Nephron (organoid): ENCODE measurements at regions not wholly inside any gene's neighbourhood (a gene's known extent, or its start where the extent isn't known, plus 50 kb on each side); places are given as distances from the start of the nearest gene placed in this dataset.
A peak's percentile ranks its signal among the peaks of the same experiment; 100 is the strongest.

Source experiments
- H3K27ac Mint-ChIP-seq, 3 experiments: 2 replicates each; pipeline ENCODE4 v1.8.0; 2020; ENCODE audit warnings: mixed read lengths in 3 of 3, mild to moderate bottlenecking in 2 of 3, moderate library complexity in 1 of 3
- H3K27me3 Mint-ChIP-seq: 2 replicates; pipeline ENCODE4 v1.8.0; 2021; ENCODE audit warnings: low read depth, mild to moderate bottlenecking, moderate library complexity, mixed read lengths
- H3K36me3 Mint-ChIP-seq: 2 replicates; pipeline ENCODE4 v1.8.0; 2020; ENCODE audit warnings: low read depth, mixed read lengths
- H3K4me1 Mint-ChIP-seq: 2 replicates; pipeline ENCODE4 v1.8.0; 2020; ENCODE audit warnings: mixed read lengths
- H3K4me3 Mint-ChIP-seq, 3 experiments: 2 replicates each; pipeline ENCODE4 v1.8.0; 2020; ENCODE audit warnings: mild to moderate bottlenecking in 3 of 3, mixed read lengths in 3 of 3, moderate library complexity in 2 of 3
- H3K9me3 Mint-ChIP-seq: 2 replicates; pipeline ENCODE4 v1.8.0; 2020; ENCODE audit warnings: mixed read lengths
- TF ChIP-seq, protein P1 (sequence below), 3 experiments: fragments of 200-600 bp; sonication (generic); IDR thresholded peaks; one replicate each; pipeline ENCODE4 v1.5.0; 2021; ENCODE audit warnings: antibody characterized with exemption in 3 of 3; ENCODE audit not compliant: unreplicated experiment in 3 of 3

- no peaks in the 10 kb centered on the region for H3K9me3 Mint-ChIP-seq
- TF ChIP-seq, protein P1, sequence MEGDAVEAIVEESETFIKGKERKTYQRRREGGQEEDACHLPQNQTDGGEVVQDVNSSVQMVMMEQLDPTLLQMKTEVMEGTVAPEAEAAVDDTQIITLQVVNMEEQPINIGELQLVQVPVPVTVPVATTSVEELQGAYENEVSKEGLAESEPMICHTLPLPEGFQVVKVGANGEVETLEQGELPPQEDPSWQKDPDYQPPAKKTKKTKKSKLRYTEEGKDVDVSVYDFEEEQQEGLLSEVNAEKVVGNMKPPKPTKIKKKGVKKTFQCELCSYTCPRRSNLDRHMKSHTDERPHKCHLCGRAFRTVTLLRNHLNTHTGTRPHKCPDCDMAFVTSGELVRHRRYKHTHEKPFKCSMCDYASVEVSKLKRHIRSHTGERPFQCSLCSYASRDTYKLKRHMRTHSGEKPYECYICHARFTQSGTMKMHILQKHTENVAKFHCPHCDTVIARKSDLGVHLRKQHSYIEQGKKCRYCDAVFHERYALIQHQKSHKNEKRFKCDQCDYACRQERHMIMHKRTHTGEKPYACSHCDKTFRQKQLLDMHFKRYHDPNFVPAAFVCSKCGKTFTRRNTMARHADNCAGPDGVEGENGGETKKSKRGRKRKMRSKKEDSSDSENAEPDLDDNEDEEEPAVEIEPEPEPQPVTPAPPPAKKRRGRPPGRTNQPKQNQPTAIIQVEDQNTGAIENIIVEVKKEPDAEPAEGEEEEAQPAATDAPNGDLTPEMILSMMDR (IDR thresholded peaks at IDR 0.05; ENCODE audit: unreplicated experiment in 3 of 3): no peak
Measured at GRCh38 chr6:15874821-15875220, 212.0 kb upstream of the DTNBP1 start.

GRCh38 chr6:15874326-15874725, 211.5 kb upstream of the DTNBP1 start:
- Mint-ChIP-seq H3K4me1 (peaks cover 35% of the 10 kb centered on the region), H3K4me3 (no peak overlapping the region), H3K27ac (peak overlapping the region in 1 of 3 experiments; percentile 68), H3K9me3 (no peaks in the 10 kb centered on the region), H3K27me3 (peaks cover 12% of the 10 kb centered on the region), H3K36me3 (no peaks in the 10 kb centered on the region)
- TF ChIP-seq, protein P1 (IDR thresholded peaks at IDR 0.05; ENCODE audit: unreplicated experiment in 3 of 3): no peak

More at GRCh38 chr6:15874821-15875220, 212.0 kb upstream of the DTNBP1 start:
- peaks cover 12% of the 10 kb centered on the region for H3K27me3 Mint-ChIP-seq
- no peak overlapping the region for H3K4me3 Mint-ChIP-seq
- H3K36me3 Mint-ChIP-seq: no peaks in the 10 kb centered on the region
- peak overlapping the region in 1 of 3 experiments; percentile 68 for H3K27ac Mint-ChIP-seq
- H3K4me1 Mint-ChIP-seq: peaks cover 40% of the 10 kb centered on the region

DNA sequence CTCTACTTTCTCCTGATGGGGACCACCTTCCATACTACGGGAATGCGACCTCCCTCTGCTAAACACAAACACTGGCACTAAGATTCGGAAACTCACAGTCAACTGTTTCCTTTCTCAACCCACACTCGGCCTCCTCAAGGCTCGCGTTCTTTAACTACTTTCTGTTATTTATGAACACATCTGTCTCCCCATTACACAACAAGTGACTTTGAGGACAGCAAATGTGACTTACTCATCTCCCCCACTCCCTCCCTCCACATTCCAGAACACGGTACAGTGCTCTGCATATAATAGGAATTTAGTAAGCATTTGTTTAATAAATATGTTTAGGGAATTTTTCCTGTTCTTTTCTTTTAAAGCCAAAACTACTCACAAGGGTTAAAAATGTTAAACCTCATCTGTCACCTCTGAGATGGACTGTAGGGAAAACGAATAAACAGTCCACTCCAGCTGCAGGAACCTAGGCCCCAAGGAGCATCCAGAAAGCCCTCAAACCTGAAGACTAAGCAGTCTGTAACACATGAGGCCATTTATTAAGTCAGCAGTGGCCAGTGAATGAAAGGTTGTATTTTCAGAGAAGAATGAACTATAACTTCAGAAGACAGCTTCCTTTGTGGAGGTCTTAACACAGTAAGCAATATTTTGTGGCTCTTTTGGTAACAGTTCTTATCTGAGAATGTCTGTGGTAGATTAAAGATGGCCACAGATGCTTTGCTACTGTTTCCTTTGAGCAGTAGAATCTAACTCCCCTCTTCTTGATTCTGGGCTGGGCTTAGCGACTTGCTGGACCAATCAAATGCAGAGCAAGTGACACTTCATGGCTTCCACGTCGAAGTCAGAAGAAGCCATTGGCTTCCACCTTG, 209.6 kb upstream of the DTNBP1 start:
- Mint-ChIP-seq H3K36me3 (no peaks in the 10 kb centered on the region), H3K4me3 (no peak overlapping the region), H3K27me3 (peaks cover 12% of the 10 kb centered on the region), H3K9me3 (no peaks in the 10 kb centered on the region), H3K4me1 (peaks cover 29% of the 10 kb centered on the region), H3K27ac (peak overlapping the region in 1 of 3 experiments; percentile 72)
- TF ChIP-seq, protein P1 (IDR thresholded peaks at IDR 0.05; ENCODE audit: unreplicated experiment in 3 of 3): no peak

GRCh38 chr6:15871276-15871675, 208.4 kb upstream of the DTNBP1 start:
- H3K27ac Mint-ChIP-seq: no peak overlapping the region
- no peaks in the 10 kb centered on the region for H3K36me3 Mint-ChIP-seq
- peaks cover 12% of the 10 kb centered on the region for H3K27me3 Mint-ChIP-seq
- H3K4me1 Mint-ChIP-seq: peaks cover 36% of the 10 kb centered on the region
- no peak overlapping the region for H3K4me3 Mint-ChIP-seq
- no peaks in the 10 kb centered on the region for H3K9me3 Mint-ChIP-seq
- TF ChIP-seq, protein P1 (IDR thresholded peaks at IDR 0.05; ENCODE audit: unreplicated experiment in 3 of 3): no peak

DNA sequence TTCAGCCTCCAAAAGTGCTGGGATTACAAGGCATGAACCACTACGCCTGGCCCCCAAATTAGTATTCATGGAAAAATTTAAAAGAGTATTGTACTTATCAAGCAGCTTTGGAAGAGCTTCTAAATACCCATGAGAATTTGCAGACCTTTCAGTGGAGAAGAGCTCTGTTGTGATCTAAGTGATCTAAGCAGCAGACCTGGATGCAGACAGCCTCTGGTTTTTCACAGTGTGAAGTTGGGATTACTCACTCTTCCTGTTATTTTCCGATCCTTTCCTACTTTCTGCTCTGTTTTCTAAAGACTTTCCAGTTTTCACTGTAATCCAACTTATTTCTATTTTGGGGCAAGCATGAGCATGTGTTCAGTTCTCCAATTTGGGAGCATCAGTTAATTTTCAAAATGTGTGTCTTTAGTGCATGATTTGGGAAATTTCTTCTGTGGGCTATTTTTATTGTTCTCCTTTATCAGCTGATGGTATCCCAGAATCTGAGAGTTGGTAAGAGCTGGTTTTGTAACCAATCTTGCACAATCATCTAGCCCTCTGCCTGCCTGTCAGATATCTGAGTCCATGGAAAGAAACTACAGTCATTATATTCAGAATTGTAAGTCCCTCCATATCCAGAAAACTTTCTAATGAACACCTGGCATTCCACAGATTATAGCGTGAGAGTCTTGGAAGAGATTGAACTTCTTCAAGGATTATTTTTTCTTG, 207.7 kb upstream of the DTNBP1 start:
- H3K9me3 Mint-ChIP-seq: no peaks in the 10 kb centered on the region
- H3K4me1 Mint-ChIP-seq: peaks cover 36% of the 10 kb centered on the region
- H3K4me3 Mint-ChIP-seq: no peak overlapping the region
- H3K27ac Mint-ChIP-seq: no peak overlapping the region
- H3K36me3 Mint-ChIP-seq: no peaks in the 10 kb centered on the region
- TF ChIP-seq, protein P1 (IDR thresholded peaks at IDR 0.05; ENCODE audit: unreplicated experiment in 3 of 3): no peak
- peaks cover 12% of the 10 kb centered on the region for H3K27me3 Mint-ChIP-seq
